HG02970 (cell line): ENCODE measurements at regions not wholly inside any gene's neighbourhood (a gene's known extent, or its start where the extent isn't known, plus 50 kb on each side); places are given as distances from the start of the nearest gene placed in this dataset.
"Not testable (repeated sequence)": the region's sequence is repeated elsewhere in the genome, so short reads cannot be mapped to it uniquely, and the experiment has no call there.

Experiments used
- ATAC-seq: cut with Tn5 transposase; IDR thresholded peaks from one replicate; pipeline ENCODE4 v1.9.1; 2021; ENCODE audit warnings: mild to moderate bottlenecking, moderate library complexity, moderate number of reproducible peaks; ENCODE audit not compliant: unreplicated experiment, low FRiP score

- ATAC-seq = no peak
Measured at GRCh38 chr1:229710746-229711145, 84.7 kb downstream of the URB2 start.

GRCh38 chr1:229714306-229714705, 88.3 kb downstream of the URB2 start:
- ATAC-seq = no peak

- ATAC-seq = peak; percentile 60
Measured at GRCh38 chr1:229714964-229715603, 89.0 kb downstream of the URB2 start.

- no peak for ATAC-seq
Measured at GRCh38 chr1:229716069-229716468, 90.0 kb downstream of the URB2 start.

GRCh38 chr1:229716704-229717103, 90.7 kb downstream of the URB2 start:
- no peak for ATAC-seq

GRCh38 chr1:229717786-229718576, 91.9 kb downstream of the URB2 start:
- ATAC-seq = no peak

- no peak for ATAC-seq
Measured at GRCh38 chr1:229726061-229726460, 100.0 kb downstream of the URB2 start.

- no peak for ATAC-seq
Measured at GRCh38 chr1:229729916-229730315, 103.9 kb downstream of the URB2 start.

- no peak for ATAC-seq
Measured at GRCh38 chr1:229730573-229730972, 104.5 kb downstream of the URB2 start.

GRCh38 chr1:229732061-229732460, 106.0 kb downstream of the URB2 start:
- no peak for ATAC-seq

- ATAC-seq = no peak
Measured at GRCh38 chr1:229736376-229736775, 110.3 kb downstream of the URB2 start.

- not testable (repeated sequence) for ATAC-seq
Measured at GRCh38 chr1:229742614-229743013, 116.6 kb downstream of the URB2 start.

- no peak for ATAC-seq
Measured at GRCh38 chr1:229749992-229750391, 123.9 kb downstream of the URB2 start.

GRCh38 chr1:229751610-229752009, 125.6 kb downstream of the URB2 start:
- no peak for ATAC-seq

- ATAC-seq = no peak
Measured at GRCh38 chr1:229752679-229753078, 126.6 kb downstream of the URB2 start.

- no peak for ATAC-seq
Measured at GRCh38 chr1:229753764-229754551, 127.9 kb downstream of the URB2 start.

GRCh38 chr1:229756666-229757065, 130.6 kb downstream of the URB2 start:
- no peak for ATAC-seq

GRCh38 chr1:229757226-229757625, 131.2 kb downstream of the URB2 start:
- ATAC-seq = no peak

GRCh38 chr1:229758101-229759036, 132.3 kb downstream of the URB2 start:
- ATAC-seq = no peak

- ATAC-seq = no peak
Measured at GRCh38 chr1:229759037-229759435, 133.0 kb downstream of the URB2 start.
